PFSK-1 (cell line): ENCODE measurements at regions not wholly inside any gene's neighbourhood (a gene's known extent, or its start where the extent isn't known, plus 50 kb on each side); places are given as distances from the start of the nearest gene placed in this dataset.

Source experiments
- REST ChIP-seq, 2 experiments: IDR thresholded peaks; 2 replicates each; pipeline versions ENCODE4 v1.6.1 to v1.8.0; 2011 to 2012; ENCODE audit warnings: low read depth in 2 of 2, low read length in 2 of 2, control low read depth in 1 of 2, inconsistent platforms in 1 of 2, mild to moderate bottlenecking in 1 of 2, moderate library complexity in 1 of 2; ENCODE audit not compliant: insufficient read depth in 1 of 2
- TAF1 ChIP-seq: IDR thresholded peaks from 2 replicates; pipeline ENCODE4 v1.6.1; 2012; ENCODE audit warnings: low read length, control low read depth, borderline replicate concordance; ENCODE audit not compliant: insufficient read depth

- TF ChIP-seq REST (IDR thresholded peaks at IDR 0.05; ENCODE audit: insufficient read depth in 1 of 2, low read depth in 2 of 2, low read length in 2 of 2) (peak in 1 of 2 experiments; percentile 60; a peak in 1 of 4 replicates), TAF1 (no peak)
Observed at GRCh38 chr12:19978193-19978592, 390.1 kb upstream of the PDE3A start.
